C4-2B (cell line): ENCODE measurements at regions not wholly inside any gene's neighbourhood (a gene's known extent, or its start where the extent isn't known, plus 50 kb on each side); places are given as distances from the start of the nearest gene placed in this dataset.

Experiments
- CTCF ChIP-seq: fragments of 450-650 bp; conservative IDR thresholded peaks from 2 replicates; pipeline ENCODE4 v1.5.1; 2017; ENCODE audit warnings: mild to moderate bottlenecking
- ZFX ChIP-seq: fragments of 450-650 bp; IDR thresholded peaks from 2 replicates; pipeline ENCODE4 v1.6.1; 2017

GRCh38 chr3:31240013-31240412 is 292.7 kb upstream of the STT3B start:
- TF ChIP-seq CTCF (no peak), ZFX (no peak)
